K562 (cell line): ENCODE measurements at regions not wholly inside any gene's neighbourhood (a gene's known extent, or its start where the extent isn't known, plus 50 kb on each side); places are given as distances from the start of the nearest gene placed in this dataset.

ENCODE experiments used
- ATAC-seq: fragments of 200-7000 bp; cut with Tn5 transposase; 3 replicates; pipeline ENCODE4 v1.9.1; 2020; ENCODE audit warnings: moderate library complexity
- BruUV-seq: library from RNA; stranded (reverse); fragments of 400-500 nt; replicated peaks from 2 replicates; lab custom pipeline; 2021; lab: Mats Ljungman, UMichigan
- CTCF ChIA-PET: fragments of 300-600 bp; formaldehyde crosslinking; extraction: SDS; loops from one replicate; lab custom pipeline; 2021; ENCODE audit warnings: low intra/inter-chr PET ratio; lab: Yijun Ruan, JAX
- POLR2A ChIA-PET: fragments of 300-600, 350-650 bp; sonication (Branson Sonifier 250); formaldehyde crosslinking; extraction: SDS; loops from one replicate; lab custom pipeline; 2021; ENCODE audit warnings: antibody characterized with exemption, inconsistent platforms; lab: Yijun Ruan, JAX
- DNase-seq, 4 experiments: peaks; one replicate each; pipeline versions ENCODE4 v3.0.0 to v3.0.0-alpha.2; 2011 to 2018; ENCODE audit warnings: low spot score in 3 of 4, mixed read lengths in 3 of 4; ENCODE audit errors: extremely low read depth in 1 of 4
- FAIRE-seq: peaks from 2 replicates; lab custom pipeline; 2011; peaks lifted over from hg19 to GRCh38; lab: Jason Lieb, UNC
- H2AFZ ChIP-seq: 2 replicates; pipeline ENCODE4 v1.6.0; 2011; ENCODE audit warnings: low read depth, low read length, control low read depth, inconsistent platforms
- H3K27ac ChIP-seq: fragments of 200-600 bp; 3 replicates; pipeline ENCODE4 v1.8.0; 2011; ENCODE audit warnings: low read depth, mild to moderate bottlenecking, control low read depth, inconsistent platforms, low read length, moderate library complexity, mixed read lengths; ENCODE audit errors: extremely low read depth
- H3K27me3 ChIP-seq, 2 experiments: fragments of 300-600 bp in 1 of 2; 2 replicates in 1 of 2; 3 replicates in 1 of 2; pipeline versions ENCODE4 v1.6.0 to v1.8.0; 2011; ENCODE audit warnings: inconsistent platforms in 2 of 2, low read length in 2 of 2, mild to moderate bottlenecking in 1 of 2, mixed read lengths in 1 of 2, moderate library complexity in 1 of 2; ENCODE audit not compliant: control insufficient read depth in 2 of 2, insufficient read depth in 2 of 2
- H3K36me3 ChIP-seq: fragments of 300-600 bp; 3 replicates; pipeline ENCODE4 v1.8.0; 2011; ENCODE audit warnings: mild to moderate bottlenecking, low read length, inconsistent platforms; ENCODE audit not compliant: control insufficient read depth, insufficient read depth
- H3K4me1 ChIP-seq, 2 experiments: fragments of 200-600 bp in 1 of 2; replicated peaks in 1 of 2; 2 replicates in 1 of 2; 3 replicates in 1 of 2; pipeline versions ENCODE4 v1.5.1 to v1.8.0; 2011; ENCODE audit warnings: inconsistent platforms in 2 of 2, low read length in 2 of 2, mild to moderate bottlenecking in 1 of 2, mixed read lengths in 1 of 2, moderate library complexity in 1 of 2; ENCODE audit not compliant: control insufficient read depth in 2 of 2, insufficient read depth in 2 of 2
- H3K4me2 ChIP-seq: 2 replicates; pipeline ENCODE4 v1.6.1; 2011; ENCODE audit warnings: low read length, control low read depth, inconsistent platforms, mixed read lengths; ENCODE audit not compliant: insufficient read depth
- H3K4me3 ChIP-seq: fragments of 200-600 bp; sonication (generic), shearing (Covaris generic); 2 replicates; pipeline ENCODE4 v1.5.1; 2016; ENCODE audit warnings: control low read depth, inconsistent platforms
- H3K79me2 ChIP-seq: fragments of 200-600 bp; 3 replicates; pipeline ENCODE4 v1.8.0; 2011; ENCODE audit warnings: low read length, inconsistent platforms; ENCODE audit not compliant: control insufficient read depth, insufficient read depth
- H3K9ac ChIP-seq, 2 experiments: 2 replicates each; pipeline versions ENCODE4 v1.6.0 to v1.6.1; 2011; ENCODE audit warnings: low read depth in 2 of 2, low read length in 2 of 2, control low read depth in 1 of 2, inconsistent platforms in 1 of 2, mild to moderate bottlenecking in 1 of 2, mixed read lengths in 1 of 2; ENCODE audit not compliant: insufficient read depth in 1 of 2
- H3K9me1 ChIP-seq: one replicate; pipeline ENCODE4 v1.6.0; 2011; ENCODE audit warnings: inconsistent platforms, mild to moderate bottlenecking, low read length, moderate library complexity; ENCODE audit not compliant: control insufficient read depth, insufficient read depth
- H3K9me3 ChIP-seq: replicated peaks from 2 replicates; pipeline ENCODE4 v1.5.1; 2011; ENCODE audit warnings: low read depth, low read length, inconsistent platforms; ENCODE audit not compliant: control insufficient read depth, insufficient read depth
- H4K20me1 ChIP-seq: replicated peaks from 2 replicates; pipeline ENCODE4 v1.6.1; 2011; ENCODE audit warnings: low read length, inconsistent platforms, mixed read lengths; ENCODE audit not compliant: control insufficient read depth, insufficient read depth
- ETV1 ChIP-seq: fragments of 450-650 bp; conservative IDR thresholded peaks from 2 replicates; pipeline ENCODE4 v1.6.1; 2016; ENCODE audit warnings: missing genetic modification characterization, control low read depth, low read depth, missing compliant biosample characterization
- HNRNPLL ChIP-seq: fragments of 200-400 bp; formaldehyde crosslinking; IDR thresholded peaks from 2 replicates; pipeline ENCODE4 v1.6.1; 2017; ENCODE audit warnings: low read length, low read depth, mild to moderate bottlenecking; ENCODE audit not compliant: poor library complexity, severe bottlenecking
- TEAD4 ChIP-seq, 2 experiments: sonication (generic) in 1 of 2; formaldehyde crosslinking in 1 of 2; IDR thresholded peaks; 2 replicates each; pipeline versions ENCODE4 v1.6.1 to v1.8.0; 2012 to 2022; ENCODE audit warnings: borderline replicate concordance in 1 of 2, inconsistent platforms in 1 of 2, low read length in 1 of 2, mild to moderate bottlenecking in 1 of 2, missing genetic modification reagents in 1 of 2
- ZNF232 ChIP-seq: sonication (generic); formaldehyde crosslinking; IDR thresholded peaks from 2 replicates; pipeline ENCODE4 v1.8.0; 2022; ENCODE audit warnings: mild to moderate bottlenecking, missing genetic modification reagents
- ZNF3 ChIP-seq: fragments of 250-450 bp; sonication (Bioruptor Pico); IDR thresholded peaks from 2 replicates; pipeline ENCODE4 v1.5.0; 2021; ENCODE audit warnings: mild to moderate bottlenecking, moderate library complexity
- ZNF407 ChIP-seq: fragments of 450-650 bp; IDR thresholded peaks from 2 replicates; pipeline ENCODE4 v1.6.1; 2016; ENCODE audit warnings: low read depth
- ZNF507 ChIP-seq: conservative IDR thresholded peaks from 2 replicates; pipeline ENCODE4 v1.6.1; 2017; ENCODE audit warnings: missing genetic modification characterization, missing compliant biosample characterization
- WGBS: fragments of 100-300 bp; shearing (Covaris generic); methylation state at CpG from one replicate; pipeline ENCODE4 v1.1.6; 2016; ENCODE audit warnings: low coverage, mixed read lengths; ENCODE audit not compliant: insufficient coverage; ENCODE audit errors: missing lambda C conversion rate; 5-methylcytosine and 5-hydroxymethylcytosine counted together
- in situ Hi-C: fragments of 300-500 bp; cut with MboI; formaldehyde crosslinking; loops from 4 replicates; pipeline ENCODE4 v1.15.0; 2018; ENCODE audit warnings: inconsistent platforms, mixed read lengths
- intact Hi-C: fragments of 100-400 bp; cut with micrococcal nuclease; formaldehyde crosslinking; loops from 2 replicates; pipeline ENCODE4 v1.14.2; 2022
- TF ChIP-seq, protein P1 (sequence below): sonication (generic); formaldehyde crosslinking; IDR thresholded peaks from 2 replicates; pipeline ENCODE4 v1.8.0; 2022; ENCODE audit warnings: mild to moderate bottlenecking, missing genetic modification reagents, borderline replicate concordance

DNA sequence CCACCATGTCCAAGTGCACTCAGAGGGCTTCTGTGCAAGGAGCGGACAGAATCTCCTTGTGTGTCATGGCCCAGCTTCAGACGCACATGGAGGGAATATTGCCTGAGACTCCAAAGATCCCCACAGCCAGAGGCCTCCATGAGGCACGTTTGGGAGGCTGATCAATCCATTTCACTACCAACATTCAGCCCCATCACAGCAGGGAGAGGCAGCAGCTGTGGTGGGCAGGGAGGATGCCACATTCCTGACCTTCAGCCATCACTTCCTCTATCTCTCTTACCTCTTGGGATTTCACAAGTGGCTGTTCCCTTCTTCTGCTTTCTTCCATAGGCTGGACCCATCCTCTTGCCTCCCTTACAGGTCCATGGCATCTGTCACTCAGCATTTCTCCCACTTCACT lies 82.4 kb upstream of the MBNL2 start:
- intact Hi-C loops: no loop called here
- ChIA-PET POLR2A (interaction anchor here (0.6 to 0.7 kb wide), 3 partner anchors 24 to 1302 kb away, joined by 3 read pairs; no protein-coding TSS in a partner anchor), CTCF (no interaction called here)
- Histone ChIP-seq H4K20me1 (no peaks in the 10 kb centered on the region), H3K9ac (no peak overlapping the region), H3K27me3 (no peaks in the 10 kb centered on the region), H2AFZ (no peak overlapping the region), H3K27ac (no peak overlapping the region), H3K9me3 (no peaks in the 10 kb centered on the region), H3K4me1 (no peaks in the 10 kb centered on the region; a peak in 2 of 5 replicates), H3K4me2 (no peak overlapping the region), H3K79me2 (no peaks in the 10 kb centered on the region), H3K9me1 (no peaks in the 10 kb centered on the region), H3K4me3 (no peak overlapping the region), H3K36me3 (no peaks in the 10 kb centered on the region)
- ATAC-seq: no peak
- no TSS peak for BruUV-seq
- DNase-seq: no peak
- no peak for FAIRE-seq
- in situ Hi-C loops: no loop called here
- 45% methylated on average over 3 of the region's 3 CpGs for WGBS
- TF ChIP-seq ETV1 (tag): no peak
- TF ChIP-seq, protein P1, sequence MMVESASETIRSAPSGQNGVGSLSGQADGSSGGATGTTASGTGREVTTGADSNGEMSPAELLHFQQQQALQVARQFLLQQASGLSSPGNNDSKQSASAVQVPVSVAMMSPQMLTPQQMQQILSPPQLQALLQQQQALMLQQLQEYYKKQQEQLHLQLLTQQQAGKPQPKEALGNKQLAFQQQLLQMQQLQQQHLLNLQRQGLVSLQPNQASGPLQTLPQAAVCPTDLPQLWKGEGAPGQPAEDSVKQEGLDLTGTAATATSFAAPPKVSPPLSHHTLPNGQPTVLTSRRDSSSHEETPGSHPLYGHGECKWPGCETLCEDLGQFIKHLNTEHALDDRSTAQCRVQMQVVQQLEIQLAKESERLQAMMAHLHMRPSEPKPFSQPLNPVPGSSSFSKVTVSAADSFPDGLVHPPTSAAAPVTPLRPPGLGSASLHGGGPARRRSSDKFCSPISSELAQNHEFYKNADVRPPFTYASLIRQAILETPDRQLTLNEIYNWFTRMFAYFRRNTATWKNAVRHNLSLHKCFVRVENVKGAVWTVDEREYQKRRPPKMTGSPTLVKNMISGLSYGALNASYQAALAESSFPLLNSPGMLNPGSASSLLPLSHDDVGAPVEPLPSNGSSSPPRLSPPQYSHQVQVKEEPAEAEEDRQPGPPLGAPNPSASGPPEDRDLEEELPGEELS (CRISPR knock-in tag): no peak
- no peak for TF ChIP-seq ZNF507 (tag)
- no peak for TF ChIP-seq ZNF3
- no peak for TF ChIP-seq HNRNPLL
- no peak for TF ChIP-seq ZNF232 (CRISPR knock-in tag)
- no peak for TF ChIP-seq ZNF407
- TF ChIP-seq TEAD4 (IDR thresholded peaks at IDR 0.05; ENCODE audit: low read length): no peak
- TF ChIP-seq TEAD4 (CRISPR knock-in tag; IDR thresholded peaks at IDR 0.05; ENCODE audit: borderline replicate concordance): no peak
